Right atrium auricular region (tissue), 2 donors: ENCODE measurements at regions not wholly inside any gene's neighbourhood (a gene's known extent, or its start where the extent isn't known, plus 50 kb on each side); places are given as distances from the start of the nearest gene placed in this dataset.

ENCODE experiments used
- DNase-seq: peaks from one replicate; pipeline ENCODE4 v3.0.0-alpha.2; 2019; ENCODE audit warnings: low spot score
- H3K27ac ChIP-seq, 2 donors: fragments of 200-600 bp; sonication (generic); 1 replicate in 1 of 2; 2 replicates in 1 of 2; pipeline ENCODE4 v1.5.1; 2016 to 2019
- H3K27me3 ChIP-seq, 2 donors: fragments of 200-600 bp; sonication (generic); one replicate each; pipeline versions ENCODE4 v1.5.1 to v1.6.0; 2017 to 2019
- H3K36me3 ChIP-seq: fragments of 200-600 bp; sonication (generic); one replicate; pipeline ENCODE4 v1.5.1; 2016
- H3K4me1 ChIP-seq, 2 donors: fragments of 200-600 bp; sonication (generic); one replicate each; pipeline versions ENCODE4 v1.5.1 to v1.6.0; 2017 to 2019
- H3K4me3 ChIP-seq, 2 donors: fragments of 200-600 bp; sonication (generic); 1 replicate in 1 of 2; 2 replicates in 1 of 2; pipeline ENCODE4 v1.5.1; 2017 to 2019; ENCODE audit warnings: mild to moderate bottlenecking in 1 of 2, moderate library complexity in 1 of 2
- H3K9me3 ChIP-seq, 2 donors: fragments of 200-600 bp; sonication (generic); one replicate each; pipeline ENCODE4 v1.5.1; 2019
- CTCF ChIP-seq, 2 donors: fragments of 200-600 bp; sonication (generic); IDR thresholded peaks; one replicate each; pipeline ENCODE4 v1.5.1; 2019; ENCODE audit warnings: antibody characterized with exemption in 2 of 2

GRCh38 chr2:133753665-133754064 lies 185.4 kb upstream of the NCKAP5 start:
- Histone ChIP-seq H3K4me3 (no peak overlapping the region), H3K9me3 (no peaks in the 10 kb centered on the region), H3K4me1 (peaks cover 0 to 9% of the 10 kb centered on the region in 2 donors), H3K27ac (no peak overlapping the region), H3K27me3 (no peaks in the 10 kb centered on the region), H3K36me3 (no peaks in the 10 kb centered on the region)
- TF ChIP-seq CTCF (IDR thresholded peaks at IDR 0.05): no peak
- DNase-seq: no peak

- Histone ChIP-seq H3K27me3 (no peaks in the 10 kb centered on the region), H3K4me3 (no peak overlapping the region), H3K27ac (peak overlapping the region; percentile 23 to 74), H3K36me3 (no peaks in the 10 kb centered on the region), H3K9me3 (no peaks in the 10 kb centered on the region), H3K4me1 (peaks cover 0 to 9% of the 10 kb centered on the region in 2 donors)
- DNase-seq: no peak
- no peak for TF ChIP-seq CTCF (IDR thresholded peaks at IDR 0.05)
Measured at GRCh38 chr2:133755480-133756300, 187.4 kb upstream of the NCKAP5 start.

GRCh38 chr2:133756833-133757232 lies 188.6 kb upstream of the NCKAP5 start:
- Histone ChIP-seq H3K27me3 (no peaks in the 10 kb centered on the region), H3K27ac (no peak overlapping the region), H3K4me1 (peaks cover 0 to 9% of the 10 kb centered on the region in 2 donors), H3K9me3 (no peaks in the 10 kb centered on the region), H3K4me3 (no peak overlapping the region), H3K36me3 (no peaks in the 10 kb centered on the region)
- no peak for TF ChIP-seq CTCF (IDR thresholded peaks at IDR 0.05)
- no peak for DNase-seq

GRCh38 chr2:133760376-133760775 lies 192.1 kb upstream of the NCKAP5 start:
- H3K4me3 ChIP-seq: no peak overlapping the region
- H3K4me1 ChIP-seq: peaks cover 0 to 9% of the 10 kb centered on the region in 2 donors
- H3K27ac ChIP-seq: no peak overlapping the region
- no peaks in the 10 kb centered on the region for H3K27me3 ChIP-seq
- DNase-seq: no peak
- no peaks in the 10 kb centered on the region for H3K36me3 ChIP-seq
- no peaks in the 10 kb centered on the region for H3K9me3 ChIP-seq
- TF ChIP-seq CTCF (IDR thresholded peaks at IDR 0.05): no peak

GRCh38 chr2:133765658-133766057 lies 197.4 kb upstream of the NCKAP5 start:
- Histone ChIP-seq H3K4me3 (no peak overlapping the region), H3K9me3 (no peaks in the 10 kb centered on the region), H3K27me3 (no peaks in the 10 kb centered on the region), H3K4me1 (peaks cover 0 to 13% of the 10 kb centered on the region in 2 donors), H3K36me3 (no peaks in the 10 kb centered on the region), H3K27ac (peak overlapping the region; percentile 76 to 86)
- no peak for DNase-seq
- no peak for TF ChIP-seq CTCF (IDR thresholded peaks at IDR 0.05)
